NCI-H1048 (cell line): ENCODE measurements at regions not wholly inside any gene's neighbourhood (a gene's known extent, or its start where the extent isn't known, plus 50 kb on each side); places are given as distances from the start of the nearest gene placed in this dataset.
"Not testable (repeated sequence)": the region's sequence is repeated elsewhere in the genome, so short reads cannot be mapped to it uniquely, and the experiment has no call there.

Experiments used
- DNase-seq: peaks from one replicate; lab custom pipeline; 2025; lab: John Stamatoyannopoulos, UW

DNA sequence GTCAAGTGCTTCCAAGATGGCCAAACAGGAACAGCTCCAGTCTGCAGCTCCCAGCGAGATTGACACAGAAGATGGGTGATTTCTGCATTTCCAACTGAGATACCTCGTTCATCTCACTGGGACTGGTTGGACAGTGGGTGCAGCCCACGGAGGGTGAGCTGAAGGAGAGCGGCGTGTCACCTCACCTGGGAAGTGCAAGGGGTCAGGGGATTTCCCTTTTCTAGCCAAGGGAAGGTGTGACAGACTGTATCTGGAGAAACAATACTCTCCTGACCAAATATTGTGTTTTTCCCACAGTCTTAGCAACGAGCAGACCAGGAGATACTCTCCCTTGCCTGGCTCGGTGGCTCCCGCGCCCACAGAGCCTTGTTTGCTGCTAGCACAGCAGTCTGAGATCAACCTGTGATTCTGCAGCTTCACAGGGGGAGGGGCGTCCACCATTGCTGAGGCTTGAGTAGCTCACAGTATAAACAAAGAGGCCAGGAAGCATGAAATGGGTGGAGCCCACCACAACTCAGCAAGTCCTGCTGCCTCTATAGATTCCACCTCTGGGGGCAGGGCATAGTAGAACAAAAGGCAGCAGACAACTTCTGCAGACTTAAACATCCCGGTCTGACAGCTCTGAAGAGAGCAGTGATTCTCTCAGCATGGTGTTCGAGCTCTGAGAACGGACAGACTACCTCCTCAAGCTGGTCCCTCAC is 293.5 kb upstream of the SUCLG2 start:
- no peak for DNase-seq

GRCh38 chr3:67946436-67946835 is 292.0 kb upstream of the SUCLG2 start:
- no peak for DNase-seq

- no peak for DNase-seq
Observed at GRCh38 chr3:67943546-67943945, 289.1 kb upstream of the SUCLG2 start.

DNA sequence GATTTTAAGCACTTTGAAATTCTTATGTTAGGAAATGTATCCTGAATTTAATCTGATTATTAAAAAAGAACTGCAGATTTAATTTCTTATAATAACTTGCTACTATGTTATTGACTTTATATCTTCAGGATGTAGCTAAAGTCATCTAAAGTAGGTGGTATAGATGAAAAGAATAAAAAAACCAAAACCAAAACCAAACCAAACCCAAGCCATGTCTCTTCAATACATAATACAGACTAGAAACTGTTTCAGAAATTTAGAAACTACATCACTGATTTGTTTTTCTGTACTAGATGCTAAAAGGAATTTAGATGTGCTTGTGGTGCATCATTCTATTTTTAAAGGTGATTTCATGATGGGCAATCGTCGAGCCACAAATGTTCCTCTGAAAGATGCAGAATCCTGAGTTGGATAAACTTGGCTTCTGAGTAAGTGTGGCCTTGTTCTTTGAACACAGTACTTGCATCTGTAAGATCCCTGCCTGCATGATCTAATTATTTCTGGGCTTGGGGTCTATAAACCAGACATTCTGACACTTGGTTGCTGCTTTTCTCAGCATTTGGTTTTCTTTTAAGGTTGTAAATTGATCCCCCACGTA is 287.1 kb upstream of the SUCLG2 start:
- no peak for DNase-seq

- DNase-seq, result no peak
Observed at GRCh38 chr3:67940210-67940952, 286.0 kb upstream of the SUCLG2 start.

- no peak for DNase-seq
Observed at GRCh38 chr3:67937498-67938118, 283.2 kb upstream of the SUCLG2 start.

DNA sequence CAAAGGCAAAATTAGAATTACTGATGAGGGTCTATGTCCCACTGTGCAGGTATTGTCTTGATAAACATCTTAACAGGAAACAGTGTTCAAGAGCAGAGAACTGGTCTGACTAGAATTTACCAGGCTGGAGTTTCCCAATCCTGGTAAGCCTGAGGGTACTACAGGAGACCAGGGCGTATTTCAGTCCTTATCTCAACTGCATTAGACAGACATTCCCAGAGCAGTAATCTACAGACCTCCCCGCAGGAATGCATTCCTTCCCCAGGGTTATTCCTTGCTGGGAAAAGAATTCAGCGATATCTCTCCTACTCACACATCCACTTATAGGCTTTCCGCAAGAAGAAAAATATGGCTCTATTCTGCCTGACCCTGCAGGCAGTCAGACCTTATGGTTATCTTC is 276.0 kb upstream of the SUCLG2 start:
- DNase-seq, result not testable (repeated sequence)

DNA sequence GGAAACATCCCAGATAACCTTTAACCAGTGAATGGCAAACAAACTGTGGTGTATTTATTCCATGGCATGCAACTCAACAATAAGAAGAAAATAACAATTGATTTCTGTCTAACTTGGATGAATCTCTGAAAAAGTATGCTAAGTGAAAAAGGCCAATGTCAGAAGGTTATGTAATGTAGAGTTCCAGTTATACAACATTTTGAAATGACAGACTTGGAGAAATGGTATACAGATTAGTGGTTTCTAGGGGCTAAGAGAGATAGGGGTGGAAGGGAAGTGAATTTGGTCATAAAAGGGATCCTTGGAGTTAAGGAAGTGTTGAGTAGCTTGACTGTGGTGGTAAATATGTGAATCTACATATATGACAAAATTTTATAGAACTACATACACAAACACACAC is 269.4 kb upstream of the SUCLG2 start:
- no peak for DNase-seq

DNA sequence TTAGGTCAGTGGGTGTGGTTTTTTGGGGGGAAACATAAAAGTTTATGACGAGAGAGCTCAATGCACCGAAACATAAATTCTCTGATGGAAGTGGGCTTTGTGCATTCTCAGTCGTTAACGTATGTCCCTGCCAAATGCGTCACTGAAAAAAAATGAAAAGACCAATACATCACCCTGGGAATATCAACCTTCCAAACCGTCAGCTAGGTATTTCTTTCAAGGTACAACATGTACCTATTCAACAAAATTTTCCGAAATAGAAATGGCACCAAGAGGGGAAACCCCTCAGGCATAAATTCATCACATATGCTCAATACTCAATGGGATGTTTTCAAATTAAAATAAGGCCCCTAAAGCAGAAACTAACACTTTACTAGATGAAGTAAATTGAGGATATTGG is 266.6 kb upstream of the SUCLG2 start:
- no peak for DNase-seq

- no peak for DNase-seq
Observed at GRCh38 chr3:67920311-67920710, 265.9 kb upstream of the SUCLG2 start.

DNA sequence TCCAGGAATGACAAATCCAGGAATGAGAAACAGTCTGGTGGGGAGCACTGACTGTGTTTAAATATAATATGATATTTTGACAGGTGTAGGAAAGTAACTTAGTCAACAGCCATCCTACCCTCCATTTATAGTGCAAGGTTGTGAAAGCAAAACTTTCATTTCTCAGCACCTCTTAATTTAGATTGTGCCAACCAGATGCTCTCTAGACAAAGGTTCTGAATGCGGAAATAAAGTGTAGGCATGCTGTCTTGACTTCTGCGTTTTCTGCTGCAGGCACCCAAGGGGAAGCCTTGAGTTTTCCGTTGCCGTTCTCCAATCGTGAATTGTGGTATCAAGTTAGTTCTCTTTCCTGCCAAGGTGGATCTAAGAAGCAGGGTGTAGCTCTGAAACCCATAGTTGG is 261.9 kb upstream of the SUCLG2 start:
- no peak for DNase-seq

DNA sequence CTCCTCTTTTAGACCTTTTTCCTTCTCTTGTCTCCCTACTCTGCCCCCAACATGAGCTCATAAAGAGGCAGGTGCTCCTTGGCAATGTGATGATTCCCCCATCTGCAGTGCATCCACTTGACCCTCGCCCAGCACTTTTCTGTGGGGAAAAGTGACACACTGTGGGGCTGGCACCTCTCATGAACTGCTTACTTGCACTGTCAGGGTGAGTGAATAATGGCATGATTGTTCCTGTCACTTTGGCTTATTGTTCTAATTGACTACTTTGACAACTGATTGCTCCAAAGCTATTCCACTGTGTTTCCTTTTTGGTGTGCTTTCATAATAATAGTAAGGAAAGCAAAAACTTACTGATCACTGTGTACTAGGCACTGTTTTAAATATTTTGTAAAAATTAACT is 253.3 kb upstream of the SUCLG2 start:
- DNase-seq, result no peak

DNA sequence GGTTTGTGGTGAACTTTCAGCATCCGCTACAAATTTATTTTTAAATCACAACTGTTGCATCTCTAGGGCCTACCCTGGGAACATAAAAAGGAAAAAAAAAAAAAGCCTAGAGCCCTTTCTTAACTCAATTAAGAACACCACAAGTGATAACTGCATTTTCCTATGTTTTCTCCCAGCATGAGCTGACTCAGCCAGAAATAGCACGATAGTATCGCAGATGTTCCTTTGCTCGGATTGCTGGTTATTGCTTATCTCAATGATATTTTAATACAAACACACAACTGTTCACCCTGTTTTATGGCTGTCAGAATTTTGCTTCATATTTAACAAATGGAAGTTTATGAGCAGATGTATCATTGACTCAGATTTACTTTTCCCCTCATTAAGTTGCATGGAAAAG is 251.8 kb upstream of the SUCLG2 start:
- no peak for DNase-seq

DNA sequence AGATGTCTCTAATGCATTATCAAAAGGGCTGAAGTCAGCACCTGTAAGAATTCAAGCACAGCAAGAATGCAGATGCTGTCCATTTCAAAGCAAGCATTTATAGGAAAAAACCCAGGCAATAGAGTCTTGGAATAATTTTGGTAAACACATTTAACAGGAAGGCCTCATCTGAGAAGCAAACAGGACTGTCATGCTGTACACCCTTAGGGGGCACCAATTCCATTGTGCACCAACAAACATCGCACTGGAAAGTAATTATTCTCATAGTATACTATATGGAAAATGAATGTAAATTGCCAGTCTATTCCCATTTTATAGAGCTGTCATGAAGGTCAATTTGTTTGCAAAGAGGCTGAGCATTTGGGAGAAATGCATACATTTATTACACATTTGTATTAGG is 247.3 kb upstream of the SUCLG2 start:
- no peak for DNase-seq

DNA sequence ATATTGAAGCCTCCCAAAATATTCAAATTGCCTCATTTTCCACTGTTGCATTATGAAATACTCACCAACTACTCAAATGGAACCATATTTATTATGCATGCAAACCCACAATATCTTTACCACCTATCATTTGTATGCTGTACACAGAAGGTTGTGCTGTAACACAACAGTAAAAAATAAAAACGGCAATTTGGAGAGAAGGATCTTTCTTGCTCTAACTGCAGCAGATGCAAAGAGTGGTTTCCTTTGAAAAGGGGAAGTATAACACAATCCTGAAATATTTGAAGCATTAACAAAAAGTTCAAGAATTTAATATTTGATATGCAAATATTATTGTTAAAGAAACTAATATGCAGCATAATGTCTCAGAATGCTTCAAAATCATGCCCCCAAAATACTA is 244.5 kb upstream of the SUCLG2 start:
- DNase-seq, result no peak

- no peak for DNase-seq
Observed at GRCh38 chr3:67897351-67898336, 243.2 kb upstream of the SUCLG2 start.

GRCh38 chr3:67896130-67896529 is 241.7 kb upstream of the SUCLG2 start:
- DNase-seq, result no peak

DNA sequence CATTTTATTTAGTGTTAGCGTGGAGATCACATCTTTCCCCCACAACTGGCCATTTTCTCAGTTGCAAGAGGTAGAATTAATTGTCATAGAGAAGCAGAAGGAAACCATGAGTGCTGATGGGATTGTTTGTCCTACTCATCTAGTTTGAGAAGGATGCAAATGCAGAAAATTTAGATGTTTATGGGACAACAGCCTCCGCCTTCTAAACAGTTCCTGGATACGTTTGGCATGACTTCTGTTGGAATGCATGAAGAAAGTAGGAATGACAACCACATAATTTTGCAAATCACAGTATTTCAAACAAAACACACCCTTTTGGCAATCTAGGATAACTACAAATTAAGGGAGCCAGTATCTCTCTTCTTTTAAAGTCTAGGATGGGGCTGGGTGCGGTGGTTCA is 240.1 kb upstream of the SUCLG2 start:
- DNase-seq, result no peak

- no peak for DNase-seq
Observed at GRCh38 chr3:67884345-67884744, 229.9 kb upstream of the SUCLG2 start.

GRCh38 chr3:67883766-67884165 is 229.4 kb upstream of the SUCLG2 start:
- DNase-seq, result no peak

DNA sequence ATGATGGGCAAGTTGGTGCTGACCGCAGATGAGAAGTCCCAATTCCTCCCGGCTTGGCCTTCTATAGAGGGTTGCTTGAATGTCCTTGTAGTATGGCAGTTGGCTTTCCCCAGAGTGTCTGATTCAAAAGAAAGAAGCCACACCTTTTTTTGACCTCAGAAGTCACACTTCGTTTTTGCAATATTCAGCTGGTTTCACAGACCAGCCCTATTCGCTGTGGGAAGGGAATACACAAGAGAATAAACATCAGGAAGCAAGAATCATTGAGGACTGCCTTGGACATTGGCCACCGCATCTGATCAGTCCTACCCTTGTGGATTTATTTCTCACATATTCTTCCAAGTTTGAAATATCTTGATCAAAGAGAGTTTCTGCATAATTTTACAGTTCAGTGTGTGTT is 228.6 kb upstream of the SUCLG2 start:
- DNase-seq, result no peak

DNA sequence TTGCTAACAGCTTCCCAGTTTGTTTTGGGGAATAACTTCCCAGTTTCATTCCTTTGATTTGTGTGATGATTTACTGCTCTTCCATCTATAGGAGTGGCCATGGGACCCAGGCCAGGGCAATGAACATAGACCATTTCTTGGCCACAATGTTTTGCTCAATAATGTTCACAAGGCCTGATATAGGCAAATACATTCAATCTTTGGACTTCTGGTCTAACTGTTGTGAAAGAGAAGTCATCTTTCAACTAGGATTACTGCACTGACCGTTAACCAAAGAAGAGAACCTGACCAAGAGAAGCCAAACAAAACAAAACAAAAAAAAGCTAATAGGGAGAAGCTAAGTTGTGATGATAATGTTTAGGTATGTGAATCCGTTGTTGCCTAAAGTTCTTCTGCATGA is 221.8 kb upstream of the SUCLG2 start:
- DNase-seq, result no peak
